OCI-LY7 (cell line): ENCODE measurements at regions not wholly inside any gene's neighbourhood (a gene's known extent, or its start where the extent isn't known, plus 50 kb on each side); places are given as distances from the start of the nearest gene placed in this dataset.

Experiments used
- CTCF ChIP-seq: fragments of 200-600 bp; sonication (generic); conservative IDR thresholded peaks from 2 replicates; pipeline ENCODE4 v1.5.1; 2014; ENCODE audit warnings: mild to moderate bottlenecking, antibody characterized with exemption, low read length, moderate library complexity, mixed read lengths
- EZH2phosphoT487 ChIP-seq: fragments of 200-600 bp; sonication (generic); IDR thresholded peaks from 2 replicates; pipeline ENCODE4 v1.6.1; 2018; ENCODE audit warnings: low read depth, borderline replicate concordance, mild to moderate bottlenecking, mixed run types, antibody characterized with exemption, low read length, moderate library complexity, mixed read lengths

GRCh38 chr4:160318567-160319220 is 1215.8 kb downstream of the RAPGEF2 start:
- no peak for TF ChIP-seq CTCF
- no peak for TF ChIP-seq EZH2phosphoT487
